PFSK-1 (cell line): ENCODE measurements at regions not wholly inside any gene's neighbourhood (a gene's known extent, or its start where the extent isn't known, plus 50 kb on each side); places are given as distances from the start of the nearest gene placed in this dataset.

ENCODE experiments used
- FOXP2 ChIP-seq: optimal IDR thresholded peaks from 2 replicates; pipeline ENCODE3; 2011; ENCODE audit warnings: borderline replicate concordance, control low read depth, inconsistent platforms; ENCODE audit not compliant: insufficient read depth; ENCODE audit errors: extremely low read length, extremely low read depth
- POLR2AphosphoS5 ChIP-seq: IDR thresholded peaks from 2 replicates; pipeline ENCODE4 v1.6.1; 2012; ENCODE audit warnings: low read depth, mild to moderate bottlenecking, control low read depth, low read length, moderate library complexity
- SIN3A ChIP-seq: IDR thresholded peaks from 2 replicates; pipeline ENCODE4 v1.6.1; 2012; ENCODE audit warnings: mild to moderate bottlenecking, low read length, moderate library complexity, borderline replicate concordance; ENCODE audit not compliant: insufficient read depth
- TAF1 ChIP-seq: IDR thresholded peaks from 2 replicates; pipeline ENCODE4 v1.6.1; 2012; ENCODE audit warnings: low read length, control low read depth, borderline replicate concordance; ENCODE audit not compliant: insufficient read depth
- TF ChIP-seq, protein P1 (sequence below), 2 experiments: IDR thresholded peaks; 2 replicates each; pipeline versions ENCODE4 v1.6.1 to v1.8.0; 2011 to 2012; ENCODE audit warnings: low read depth in 2 of 2, low read length in 2 of 2, control low read depth in 1 of 2, inconsistent platforms in 1 of 2, mild to moderate bottlenecking in 1 of 2, moderate library complexity in 1 of 2; ENCODE audit not compliant: insufficient read depth in 1 of 2

DNA sequence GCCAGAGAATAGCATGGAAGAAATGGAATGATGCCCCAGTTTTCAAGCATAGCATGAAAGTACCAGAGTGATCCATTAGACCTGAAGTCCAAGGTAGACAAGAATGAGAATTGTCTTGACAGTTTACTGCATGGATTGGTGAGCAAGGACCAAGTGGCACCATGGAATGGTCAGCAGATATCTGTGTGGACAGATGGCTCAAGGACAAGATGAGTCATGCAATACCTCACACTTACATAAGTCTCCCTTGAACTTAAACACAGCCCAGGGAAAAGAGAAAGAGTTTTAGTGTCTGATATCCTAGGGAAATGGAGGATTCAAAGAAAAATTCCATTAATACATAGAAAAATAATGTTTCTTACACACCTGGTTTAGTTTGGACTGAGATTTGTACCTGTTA lies 195.2 kb downstream of the MRPL39 start:
- TF ChIP-seq FOXP2 (no peak), SIN3A (no peak), POLR2AphosphoS5 (no peak), TAF1 (no peak)
- TF ChIP-seq, protein P1, sequence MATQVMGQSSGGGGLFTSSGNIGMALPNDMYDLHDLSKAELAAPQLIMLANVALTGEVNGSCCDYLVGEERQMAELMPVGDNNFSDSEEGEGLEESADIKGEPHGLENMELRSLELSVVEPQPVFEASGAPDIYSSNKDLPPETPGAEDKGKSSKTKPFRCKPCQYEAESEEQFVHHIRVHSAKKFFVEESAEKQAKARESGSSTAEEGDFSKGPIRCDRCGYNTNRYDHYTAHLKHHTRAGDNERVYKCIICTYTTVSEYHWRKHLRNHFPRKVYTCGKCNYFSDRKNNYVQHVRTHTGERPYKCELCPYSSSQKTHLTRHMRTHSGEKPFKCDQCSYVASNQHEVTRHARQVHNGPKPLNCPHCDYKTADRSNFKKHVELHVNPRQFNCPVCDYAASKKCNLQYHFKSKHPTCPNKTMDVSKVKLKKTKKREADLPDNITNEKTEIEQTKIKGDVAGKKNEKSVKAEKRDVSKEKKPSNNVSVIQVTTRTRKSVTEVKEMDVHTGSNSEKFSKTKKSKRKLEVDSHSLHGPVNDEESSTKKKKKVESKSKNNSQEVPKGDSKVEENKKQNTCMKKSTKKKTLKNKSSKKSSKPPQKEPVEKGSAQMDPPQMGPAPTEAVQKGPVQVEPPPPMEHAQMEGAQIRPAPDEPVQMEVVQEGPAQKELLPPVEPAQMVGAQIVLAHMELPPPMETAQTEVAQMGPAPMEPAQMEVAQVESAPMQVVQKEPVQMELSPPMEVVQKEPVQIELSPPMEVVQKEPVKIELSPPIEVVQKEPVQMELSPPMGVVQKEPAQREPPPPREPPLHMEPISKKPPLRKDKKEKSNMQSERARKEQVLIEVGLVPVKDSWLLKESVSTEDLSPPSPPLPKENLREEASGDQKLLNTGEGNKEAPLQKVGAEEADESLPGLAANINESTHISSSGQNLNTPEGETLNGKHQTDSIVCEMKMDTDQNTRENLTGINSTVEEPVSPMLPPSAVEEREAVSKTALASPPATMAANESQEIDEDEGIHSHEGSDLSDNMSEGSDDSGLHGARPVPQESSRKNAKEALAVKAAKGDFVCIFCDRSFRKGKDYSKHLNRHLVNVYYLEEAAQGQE (IDR thresholded peaks at IDR 0.05; ENCODE audit: insufficient read depth in 1 of 2, low read depth in 2 of 2, low read length in 2 of 2) = no peak

DNA sequence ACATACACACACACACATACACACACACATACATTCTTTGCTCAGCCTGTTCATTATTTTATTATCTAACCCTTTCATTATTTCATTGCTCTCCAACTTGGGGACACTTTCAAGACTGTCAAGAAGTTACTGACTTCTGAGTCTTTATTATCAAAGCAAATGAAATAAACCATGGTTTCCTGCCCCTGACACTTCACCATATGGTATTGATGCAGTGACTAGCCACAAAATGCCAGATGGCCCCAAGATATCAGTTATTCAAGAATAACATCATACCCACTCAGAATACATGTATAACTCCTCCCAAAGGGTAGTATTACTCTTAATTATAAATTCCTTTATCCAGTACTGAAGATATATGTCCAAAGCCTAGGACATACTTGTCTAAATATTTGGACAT lies 197.3 kb downstream of the MRPL39 start:
- TF ChIP-seq FOXP2 (no peak), POLR2AphosphoS5 (no peak), TAF1 (no peak), SIN3A (no peak)
- TF ChIP-seq, protein P1 (IDR thresholded peaks at IDR 0.05; ENCODE audit: insufficient read depth in 1 of 2, low read depth in 2 of 2, low read length in 2 of 2) = no peak

GRCh38 chr21:25408666-25409065 lies 198.6 kb downstream of the MRPL39 start:
- TF ChIP-seq POLR2AphosphoS5 (no peak), FOXP2 (no peak), TAF1 (no peak), SIN3A (no peak)
- TF ChIP-seq, protein P1 (IDR thresholded peaks at IDR 0.05; ENCODE audit: insufficient read depth in 1 of 2, low read depth in 2 of 2, low read length in 2 of 2) = no peak

- TF ChIP-seq POLR2AphosphoS5 (no peak), FOXP2 (no peak), SIN3A (no peak), TAF1 (no peak)
- TF ChIP-seq, protein P1 (IDR thresholded peaks at IDR 0.05; ENCODE audit: insufficient read depth in 1 of 2, low read depth in 2 of 2, low read length in 2 of 2) = no peak
Observed at GRCh38 chr21:25406887-25407579, 200.2 kb downstream of the MRPL39 start.

GRCh38 chr21:25405984-25406383 lies 201.3 kb downstream of the MRPL39 start:
- TF ChIP-seq POLR2AphosphoS5 (no peak), SIN3A (no peak), FOXP2 (no peak)
